Right lobe of liver (tissue), 6 donors: ENCODE measurements at regions not wholly inside any gene's neighbourhood (a gene's known extent, or its start where the extent isn't known, plus 50 kb on each side); places are given as distances from the start of the nearest gene placed in this dataset.
A peak's percentile ranks its signal among the peaks of the same experiment; 100 is the strongest.

Experiments
- ATAC-seq, 4 donors: fragments of 200-7000 bp; cut with Tn5 transposase; one replicate each; pipeline ENCODE4 v1.9.1; 2020; ENCODE audit warnings: mild to moderate bottlenecking in 4 of 4, moderate library complexity in 4 of 4
- DNase-seq, 3 donors: peaks; one replicate each; pipeline ENCODE4 v3.0.0-alpha.2; 2020
- H3K27ac ChIP-seq, 3 donors: fragments of 200-600 bp; one replicate each; pipeline ENCODE4 v1.8.0; 2022
- H3K27me3 ChIP-seq, 2 donors: fragments of 200-600 bp; one replicate each; pipeline ENCODE4 v1.8.0; 2022
- H3K36me3 ChIP-seq, 4 donors: fragments of 200-600 bp; sonication (generic) in 1 of 4; one replicate each; pipeline versions ENCODE4 v1.5.1 to v1.8.0; 2017 to 2022; ENCODE audit warnings: control low read depth in 1 of 4
- H3K4me1 ChIP-seq, 4 donors: fragments of 200-600 bp; sonication (generic) in 1 of 4; one replicate each; pipeline versions ENCODE4 v1.5.1 to v1.8.0; 2017 to 2022; ENCODE audit warnings: control low read depth in 1 of 4
- H3K4me3 ChIP-seq, 3 donors: fragments of 200-600 bp; one replicate each; pipeline ENCODE4 v1.8.0; 2022
- H3K9me3 ChIP-seq, 4 donors: fragments of 200-600 bp; sonication (generic) in 1 of 4; one replicate each; pipeline versions ENCODE4 v1.5.1 to v1.8.0; 2017 to 2022; ENCODE audit warnings: control low read depth in 1 of 4
- CTCF ChIP-seq, 4 donors: fragments of 200-600 bp in 3 of 4; fragments of 450-650 bp in 1 of 4; IDR thresholded peaks; one replicate each; pipeline versions ENCODE4 v1.5.1 to v1.8.0; 2016 to 2022; ENCODE audit warnings: antibody characterized with exemption in 4 of 4, mild to moderate bottlenecking in 2 of 4
- POLR2A ChIP-seq: fragments of 450-650 bp; IDR thresholded peaks from one replicate; pipeline ENCODE4 v1.6.1; 2017; ENCODE audit warnings: antibody characterized with exemption, mild to moderate bottlenecking
- WGBS: methylation state at CpG from one replicate; pipeline ENCODE4 v1.1.6; 2018; ENCODE audit warnings: low coverage, low lambda C conversion rate; ENCODE audit not compliant: insufficient coverage; ENCODE audit errors: missing lambda C conversion rate; 5-methylcytosine and 5-hydroxymethylcytosine counted together
- intact Hi-C, 2 donors: fragments of 100-400 bp; cut with DNase I; formaldehyde crosslinking; loops; one replicate each; pipeline versions ENCODE4 v1.11.2 to v1.14.1; 2022
- donor health status: DM: no; HTN: yes; CAD: no.
- donor health status: DM: no; HTN: no; CAD: no.
- donor health status: DM: no; HTN: no; CAD: no.
- donor health status: DM: no; HTN: yes; CAD: no.
- donor health status: DM: no; HTN: yes; CAD: no.

- ATAC-seq, result no peak
- Histone ChIP-seq H3K9me3 (no peaks in the 10 kb centered on the region), H3K27me3 (no peaks in the 10 kb centered on the region), H3K36me3 (no peaks in the 10 kb centered on the region), H3K4me3 (no peak overlapping the region), H3K4me1 (peaks cover 0 to 5% (median 0%) of the 10 kb centered on the region in 4 donors), H3K27ac (no peak overlapping the region)
- intact Hi-C loops, result no loop called here
- WGBS, result 73% methylated on average over 4 of the region's 4 CpGs
- DNase-seq, result no peak
- TF ChIP-seq POLR2A, result no peak
- no peak for TF ChIP-seq CTCF (IDR thresholded peaks at IDR 0.05)
Observed at GRCh38 chrX:20364238-20364637, 97.5 kb upstream of the RPS6KA3 start.

- TF ChIP-seq POLR2A, result no peak
- TF ChIP-seq CTCF (IDR thresholded peaks at IDR 0.05), result no peak
- intact Hi-C loops, result no loop called here
Observed at GRCh38 chrX:20363275-20363674, 96.6 kb upstream of the RPS6KA3 start.

GRCh38 chrX:20362268-20363267 lies 95.9 kb upstream of the RPS6KA3 start:
- ATAC-seq, result peak in 2 of 4 donors; percentile 58 to 83
- H3K27ac ChIP-seq, result peak overlapping the region in 1 of 3 donors; percentile 2
- no peak for DNase-seq

More at GRCh38 chrX:20363275-20363674, 96.6 kb upstream of the RPS6KA3 start:
- WGBS, result 58% methylated on average over 5 of the region's 5 CpGs
- Histone ChIP-seq H3K9me3 (no peaks in the 10 kb centered on the region), H3K27me3 (no peaks in the 10 kb centered on the region), H3K4me3 (no peak overlapping the region), H3K36me3 (no peaks in the 10 kb centered on the region), H3K27ac (no peak overlapping the region), H3K4me1 (peaks cover 0 to 5% (median 0%) of the 10 kb centered on the region in 4 donors)
- DNase-seq, result no peak
- no peak for ATAC-seq

GRCh38 chrX:20361890-20362262 lies 95.2 kb upstream of the RPS6KA3 start:
- Histone ChIP-seq H3K27ac (no peak overlapping the region), H3K27me3 (no peaks in the 10 kb centered on the region), H3K36me3 (no peaks in the 10 kb centered on the region), H3K4me3 (no peak overlapping the region), H3K9me3 (no peaks in the 10 kb centered on the region), H3K4me1 (peaks cover 0 to 5% (median 0%) of the 10 kb centered on the region in 4 donors)
- no peak for DNase-seq
- intact Hi-C loops, result no loop called here
- ATAC-seq, result peak in 2 of 4 donors; percentile 16 to 55
- WGBS, result 36% methylated on average over 4 of the region's 4 CpGs
- TF ChIP-seq POLR2A, result no peak
- TF ChIP-seq CTCF (IDR thresholded peaks at IDR 0.05), result no peak

More at GRCh38 chrX:20362268-20363267, 95.9 kb upstream of the RPS6KA3 start:
- TF ChIP-seq POLR2A (no peak), CTCF (IDR thresholded peaks at IDR 0.05) (no peak)
- 48% methylated on average over 19 of the region's 19 CpGs for WGBS
- Histone ChIP-seq H3K4me3 (no peak overlapping the region), H3K36me3 (no peaks in the 10 kb centered on the region), H3K27me3 (no peaks in the 10 kb centered on the region), H3K9me3 (no peaks in the 10 kb centered on the region), H3K4me1 (peaks cover 0 to 5% (median 0%) of the 10 kb centered on the region in 4 donors)
- intact Hi-C loops, result no loop called here
